HepG2 (cell line): ENCODE measurements at regions not wholly inside any gene's neighbourhood (a gene's known extent, or its start where the extent isn't known, plus 50 kb on each side); places are given as distances from the start of the nearest gene placed in this dataset.

ENCODE experiments used
- DNMT3B ChIP-seq: conservative IDR thresholded peaks from 2 replicates; pipeline ENCODE4 v1.6.1; 2016; ENCODE audit warnings: missing biosample characterization, control low read depth
- NFRKB ChIP-seq: fragments of 450-650 bp; IDR thresholded peaks from 2 replicates; pipeline ENCODE4 v1.6.1; 2017
- TF ChIP-seq, protein P1 (sequence below): sonication (generic); IDR thresholded peaks from 2 replicates; pipeline ENCODE4 v1.6.1; 2016; ENCODE audit warnings: low read depth, borderline replicate concordance

DNA sequence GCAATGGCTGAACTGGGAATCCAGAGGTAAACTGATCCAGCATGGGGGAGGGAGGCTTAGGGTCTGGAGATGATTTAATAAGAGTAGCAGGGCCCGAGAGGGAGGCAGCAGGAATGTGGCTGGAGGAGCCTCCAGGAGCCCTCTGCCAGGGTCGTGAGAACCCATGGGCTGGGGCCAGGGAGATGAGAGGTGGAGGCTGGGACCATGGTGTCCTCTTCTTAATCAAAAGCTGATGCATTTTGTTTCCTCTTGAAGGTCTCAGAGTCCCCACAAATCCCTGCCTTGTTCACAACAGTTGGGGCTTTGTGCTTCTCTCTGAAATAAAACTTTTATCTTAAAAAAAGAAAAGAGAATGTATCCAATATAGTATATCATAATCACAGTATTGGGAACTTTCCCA lies 123.7 kb upstream of the ZNF516 start:
- TF ChIP-seq NFRKB (no peak), DNMT3B (CRISPR knock-in tag) (no peak)
- TF ChIP-seq, protein P1, sequence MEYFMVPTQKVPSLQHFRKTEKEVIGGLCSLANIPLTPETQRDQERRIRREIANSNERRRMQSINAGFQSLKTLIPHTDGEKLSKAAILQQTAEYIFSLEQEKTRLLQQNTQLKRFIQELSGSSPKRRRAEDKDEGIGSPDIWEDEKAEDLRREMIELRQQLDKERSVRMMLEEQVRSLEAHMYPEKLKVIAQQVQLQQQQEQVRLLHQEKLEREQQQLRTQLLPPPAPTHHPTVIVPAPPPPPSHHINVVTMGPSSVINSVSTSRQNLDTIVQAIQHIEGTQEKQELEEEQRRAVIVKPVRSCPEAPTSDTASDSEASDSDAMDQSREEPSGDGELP: no peak
